ENCODE measurements at regions not wholly inside any gene's neighbourhood (a gene's known extent, or its start where the extent isn't known, plus 50 kb on each side); places are given as distances from the start of the nearest gene placed in this dataset.
"Not testable (repeated sequence)": the region's sequence is repeated elsewhere in the genome, so short reads cannot be mapped to it uniquely, and the experiment has no call there.

GRCh38 chr7:65508581-65509367 lies 135.1 kb downstream of the ZNF92 start:
- in situ Hi-C loops (cut with MboI; ENCODE audit: low sequenced_read_pairs in 4 of 4); ATAC-seq; H3K27ac ChIP-seq; DNase-seq; H3K36me3 ChIP-seq; intact Hi-C loops (cut with DNase I; ENCODE audit: low total_unique reads); H3K9me3 ChIP-seq: not testable (repeated sequence)
- Histone ChIP-seq H3K27me3 (peaks cover 10 to 36% (median 30%) of the 10 kb centered on the region in 3 donors), H3K4me3 (peak overlapping the region; percentile 43 to 75 (median 52)), H3K4me1 (peaks cover 6 to 11% of the 10 kb centered on the region in 2 donors)

- Histone ChIP-seq H3K36me3 (no peaks in the 10 kb centered on the region), H3K9me3 (no peaks in the 10 kb centered on the region), H3K4me1 (peaks cover 6 to 11% of the 10 kb centered on the region in 2 donors), H3K4me3 (peak overlapping the region; percentile 43 to 75 (median 52)), H3K27ac (no peak overlapping the region), H3K27me3 (peaks cover 10 to 41% (median 32%) of the 10 kb centered on the region in 3 donors)
- no peak for ATAC-seq
- TF ChIP-seq, protein P1, sequence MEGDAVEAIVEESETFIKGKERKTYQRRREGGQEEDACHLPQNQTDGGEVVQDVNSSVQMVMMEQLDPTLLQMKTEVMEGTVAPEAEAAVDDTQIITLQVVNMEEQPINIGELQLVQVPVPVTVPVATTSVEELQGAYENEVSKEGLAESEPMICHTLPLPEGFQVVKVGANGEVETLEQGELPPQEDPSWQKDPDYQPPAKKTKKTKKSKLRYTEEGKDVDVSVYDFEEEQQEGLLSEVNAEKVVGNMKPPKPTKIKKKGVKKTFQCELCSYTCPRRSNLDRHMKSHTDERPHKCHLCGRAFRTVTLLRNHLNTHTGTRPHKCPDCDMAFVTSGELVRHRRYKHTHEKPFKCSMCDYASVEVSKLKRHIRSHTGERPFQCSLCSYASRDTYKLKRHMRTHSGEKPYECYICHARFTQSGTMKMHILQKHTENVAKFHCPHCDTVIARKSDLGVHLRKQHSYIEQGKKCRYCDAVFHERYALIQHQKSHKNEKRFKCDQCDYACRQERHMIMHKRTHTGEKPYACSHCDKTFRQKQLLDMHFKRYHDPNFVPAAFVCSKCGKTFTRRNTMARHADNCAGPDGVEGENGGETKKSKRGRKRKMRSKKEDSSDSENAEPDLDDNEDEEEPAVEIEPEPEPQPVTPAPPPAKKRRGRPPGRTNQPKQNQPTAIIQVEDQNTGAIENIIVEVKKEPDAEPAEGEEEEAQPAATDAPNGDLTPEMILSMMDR (IDR thresholded peaks at IDR 0.05 in 4 of 5, conservative IDR thresholded peaks at IDR 0.05 in 1 of 5), result no peak
- DNase-seq, result no peak
- intact Hi-C loops (cut with DNase I; ENCODE audit: low total_unique reads) (no loop called here), in situ Hi-C loops (cut with MboI; ENCODE audit: low sequenced_read_pairs in 4 of 4) (no loop called here)
Observed at GRCh38 chr7:65509368-65510186, 135.9 kb downstream of the ZNF92 start.

GRCh38 chr7:65510187-65510538 lies 136.5 kb downstream of the ZNF92 start:
- ATAC-seq; H3K9me3 ChIP-seq; in situ Hi-C loops (cut with MboI; ENCODE audit: low sequenced_read_pairs in 4 of 4); H3K27ac ChIP-seq; DNase-seq; intact Hi-C loops (cut with DNase I; ENCODE audit: low total_unique reads); H3K36me3 ChIP-seq: not testable (repeated sequence)
- H3K27me3 ChIP-seq, result peaks cover 10 to 41% (median 32%) of the 10 kb centered on the region in 3 donors
- peak overlapping the region; percentile 43 to 75 (median 52) for H3K4me3 ChIP-seq
- H3K4me1 ChIP-seq, result peaks cover 6 to 11% of the 10 kb centered on the region in 2 donors

- H3K9me3 ChIP-seq; in situ Hi-C loops (cut with MboI; ENCODE audit: low sequenced_read_pairs in 4 of 4); H3K36me3 ChIP-seq; H3K27me3 ChIP-seq; H3K27ac ChIP-seq; H3K4me1 ChIP-seq; H3K4me3 ChIP-seq; DNase-seq; intact Hi-C loops (cut with DNase I; ENCODE audit: low total_unique reads); ATAC-seq: not testable (repeated sequence)
Observed at GRCh38 chr7:65519751-65520150, 146.1 kb downstream of the ZNF92 start.

DNA sequence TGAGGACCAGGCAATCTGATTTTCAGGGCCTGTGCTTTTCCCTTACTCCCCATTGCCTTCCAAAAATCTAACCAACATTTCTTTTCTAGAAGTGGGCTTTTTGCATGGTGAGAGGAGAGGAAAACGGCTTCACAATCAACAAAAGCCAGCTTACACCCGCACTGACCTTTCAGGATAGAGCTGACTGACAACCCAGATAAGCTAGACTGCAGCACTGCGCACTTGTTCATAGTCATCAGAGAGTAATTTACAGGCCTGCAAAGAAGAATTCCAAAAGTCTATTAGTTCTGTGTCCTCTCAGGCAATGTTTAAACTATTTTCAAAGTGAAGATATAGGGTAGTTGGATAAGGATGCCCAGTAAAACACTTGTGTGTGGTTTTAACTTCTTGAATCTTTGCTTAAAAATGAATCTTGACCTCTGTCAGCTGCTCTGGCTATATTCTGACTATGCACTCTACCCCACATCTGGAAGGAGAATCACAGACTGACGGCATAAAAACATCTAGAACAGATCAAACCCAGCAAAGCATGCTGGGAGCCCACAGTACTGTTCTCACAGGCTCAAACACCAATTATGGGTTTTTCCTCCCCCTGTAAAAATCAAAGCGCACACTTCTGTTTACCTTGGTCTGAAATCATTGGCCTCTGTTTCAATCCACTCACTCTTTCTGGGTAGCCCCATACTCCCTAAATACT lies 172.0 kb downstream of the ZNF92 start:
- H3K4me3 ChIP-seq; H3K27me3 ChIP-seq; H3K4me1 ChIP-seq; ATAC-seq; DNase-seq; H3K36me3 ChIP-seq; H3K9me3 ChIP-seq; intact Hi-C loops (cut with DNase I; ENCODE audit: low total_unique reads); H3K27ac ChIP-seq; in situ Hi-C loops (cut with MboI; ENCODE audit: low sequenced_read_pairs in 4 of 4): not testable (repeated sequence)

- H3K4me3 ChIP-seq; H3K4me1 ChIP-seq; in situ Hi-C loops (cut with MboI; ENCODE audit: low sequenced_read_pairs in 4 of 4); H3K9me3 ChIP-seq; H3K36me3 ChIP-seq; DNase-seq; H3K27ac ChIP-seq; intact Hi-C loops (cut with DNase I; ENCODE audit: low total_unique reads); ATAC-seq; H3K27me3 ChIP-seq: not testable (repeated sequence)
Observed at GRCh38 chr7:65549589-65550443, 176.2 kb downstream of the ZNF92 start.

DNA sequence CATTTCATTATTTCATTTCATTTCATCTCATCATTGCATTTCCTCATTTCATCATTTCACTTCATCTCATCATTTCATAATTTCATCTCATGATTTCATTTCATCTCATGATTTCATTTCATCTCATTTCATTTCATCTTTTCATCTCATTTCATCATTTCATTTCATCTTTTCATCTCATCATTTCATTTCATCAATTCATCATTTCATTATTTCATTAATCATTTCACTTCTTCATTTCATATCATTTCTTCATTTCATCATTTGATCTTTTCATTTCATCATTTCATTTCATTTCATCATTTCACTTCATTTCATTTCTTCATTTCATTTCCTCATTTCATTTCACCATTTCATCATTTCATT lies 176.8 kb downstream of the ZNF92 start:
- H3K27ac ChIP-seq; DNase-seq; H3K36me3 ChIP-seq; H3K9me3 ChIP-seq; H3K4me3 ChIP-seq; ATAC-seq; H3K4me1 ChIP-seq; H3K27me3 ChIP-seq; intact Hi-C loops (cut with DNase I; ENCODE audit: low total_unique reads); in situ Hi-C loops (cut with MboI; ENCODE audit: low sequenced_read_pairs in 4 of 4): not testable (repeated sequence)

DNA sequence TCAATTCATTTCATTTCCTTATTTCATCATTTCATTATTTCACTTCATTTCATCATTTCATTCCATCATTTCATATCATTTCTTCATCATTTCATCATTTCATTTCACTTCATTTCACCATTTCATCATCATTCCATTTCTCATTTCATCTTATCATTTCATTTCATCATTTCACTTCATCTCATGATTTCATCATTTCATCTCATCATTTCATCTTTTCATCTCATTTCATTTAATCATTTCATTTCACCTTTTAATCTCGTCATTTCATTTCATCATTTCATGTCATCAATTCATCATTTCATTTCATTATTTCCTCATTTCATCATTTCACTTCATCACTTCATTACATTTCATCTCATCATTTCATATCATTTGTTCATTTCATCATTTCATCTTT lies 177.4 kb downstream of the ZNF92 start:
- H3K4me1 ChIP-seq; H3K27ac ChIP-seq; intact Hi-C loops (cut with DNase I; ENCODE audit: low total_unique reads); H3K9me3 ChIP-seq; in situ Hi-C loops (cut with MboI; ENCODE audit: low sequenced_read_pairs in 4 of 4); DNase-seq; ATAC-seq; H3K27me3 ChIP-seq; H3K4me3 ChIP-seq; H3K36me3 ChIP-seq: not testable (repeated sequence)

DNA sequence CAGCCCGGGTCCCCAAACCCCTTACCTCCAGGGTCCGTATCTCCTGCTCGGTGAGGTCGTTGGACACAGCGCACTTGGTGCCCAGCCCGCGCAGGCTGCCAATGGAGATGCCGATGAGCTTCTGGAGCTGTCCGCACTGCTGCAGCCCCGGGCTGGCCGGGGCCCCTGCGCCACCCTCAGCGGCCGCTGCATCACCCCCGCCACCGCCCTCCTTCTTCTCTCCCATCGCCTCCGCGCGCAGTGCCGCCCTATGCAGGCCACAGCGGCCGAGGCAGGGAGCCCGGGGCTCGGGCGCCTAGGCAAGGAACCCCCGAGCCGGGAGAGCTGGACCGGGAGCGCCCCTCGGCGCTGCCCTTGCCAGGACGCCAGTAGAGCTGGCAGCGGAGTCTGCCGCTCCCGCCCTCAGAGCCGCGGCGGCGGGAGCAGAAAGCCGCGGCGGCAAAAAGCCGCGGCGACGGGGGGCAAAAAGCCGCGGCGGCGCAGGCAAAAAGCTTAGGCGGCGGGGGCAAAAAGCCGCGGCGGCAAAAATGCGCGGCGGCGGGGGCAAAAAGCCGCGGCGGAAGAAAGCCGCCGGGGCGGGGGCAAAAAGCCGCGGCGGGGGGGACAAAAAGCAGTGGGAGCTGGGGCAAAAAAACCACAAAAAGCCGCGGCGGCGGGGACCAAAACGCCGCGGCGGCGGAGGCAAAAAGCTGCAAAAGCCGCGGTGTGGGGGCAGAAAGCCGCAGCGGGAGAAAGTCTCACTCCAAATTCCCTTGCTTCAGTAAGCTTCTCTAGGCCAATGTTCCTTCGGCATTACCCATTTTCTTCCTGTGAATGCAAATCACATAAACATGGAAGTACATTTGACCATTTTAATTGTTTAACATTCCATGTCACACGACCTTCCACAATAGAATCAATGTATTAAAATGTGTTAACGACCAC lies 181.2 kb downstream of the ZNF92 start:
- H3K27me3 ChIP-seq; H3K9me3 ChIP-seq; H3K36me3 ChIP-seq; in situ Hi-C loops (cut with MboI; ENCODE audit: low sequenced_read_pairs in 4 of 4); intact Hi-C loops (cut with DNase I; ENCODE audit: low total_unique reads); DNase-seq; ATAC-seq; H3K4me3 ChIP-seq; H3K4me1 ChIP-seq; H3K27ac ChIP-seq: not testable (repeated sequence)
